HS-27A (cell line): ENCODE measurements at regions not wholly inside any gene's neighbourhood (a gene's known extent, or its start where the extent isn't known, plus 50 kb on each side); places are given as distances from the start of the nearest gene placed in this dataset.
"Not testable (repeated sequence)": the region's sequence is repeated elsewhere in the genome, so short reads cannot be mapped to it uniquely, and the experiment has no call there.

Source experiments
- DNase-seq: peaks from one replicate; pipeline ENCODE4 v3.0.0-alpha.2; 2012; ENCODE audit warnings: low read depth, missing footprints

DNA sequence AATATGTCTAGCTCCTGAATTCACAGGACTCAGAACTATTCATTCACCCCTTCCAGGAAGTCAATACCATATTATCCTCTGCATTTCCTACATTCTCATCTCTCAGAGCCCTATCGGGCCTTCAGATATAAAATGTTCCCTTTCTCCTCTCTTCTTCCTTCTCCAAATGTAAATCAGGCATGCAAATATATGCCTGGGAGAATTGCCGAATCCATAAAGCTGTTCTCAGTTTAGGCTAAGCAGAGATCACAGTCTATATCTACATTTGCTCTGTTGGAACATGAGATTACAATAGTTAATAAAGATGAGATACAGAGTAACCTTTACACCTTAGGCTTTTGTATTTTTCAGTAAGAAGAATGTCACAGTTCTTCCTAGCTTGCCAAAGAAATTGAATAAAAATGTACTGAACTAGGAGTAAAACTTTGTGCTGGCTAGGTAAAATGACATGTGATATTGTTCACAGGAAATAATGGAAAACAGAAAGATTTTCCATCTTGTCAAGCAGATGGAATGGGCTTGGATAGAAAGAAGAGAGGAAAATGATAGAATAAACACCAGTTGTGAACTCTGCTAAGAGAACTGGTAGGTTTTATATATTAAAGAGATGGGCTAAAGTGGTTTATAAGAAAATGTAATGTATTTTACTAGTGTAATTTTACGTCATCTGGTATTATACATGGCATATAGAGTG lies 161.5 kb downstream of the NRIP1 start:
- DNase-seq = no peak

DNA sequence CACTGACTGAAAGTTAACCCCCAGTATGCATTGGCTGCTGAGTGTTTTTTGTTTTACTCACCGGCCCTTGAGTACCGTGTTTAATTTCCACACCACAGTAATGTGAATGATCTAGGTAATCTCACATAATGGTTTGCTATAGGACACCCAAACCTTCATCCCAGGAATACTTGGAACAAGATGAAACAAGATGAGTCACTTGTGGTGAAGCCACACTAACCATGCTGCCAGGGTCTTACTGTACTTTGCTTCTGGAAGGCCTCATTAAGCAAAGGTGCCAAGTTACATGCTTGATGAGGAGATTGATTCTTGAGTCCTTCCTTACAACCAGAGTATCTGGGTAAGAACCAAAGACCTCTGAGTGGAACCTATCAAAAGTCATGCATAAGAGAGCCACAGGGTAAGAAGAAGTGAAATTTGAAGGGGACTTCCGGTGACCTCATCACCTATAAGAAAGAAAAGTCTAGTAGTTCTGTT lies 163.3 kb downstream of the NRIP1 start:
- DNase-seq = peak; percentile 42

DNA sequence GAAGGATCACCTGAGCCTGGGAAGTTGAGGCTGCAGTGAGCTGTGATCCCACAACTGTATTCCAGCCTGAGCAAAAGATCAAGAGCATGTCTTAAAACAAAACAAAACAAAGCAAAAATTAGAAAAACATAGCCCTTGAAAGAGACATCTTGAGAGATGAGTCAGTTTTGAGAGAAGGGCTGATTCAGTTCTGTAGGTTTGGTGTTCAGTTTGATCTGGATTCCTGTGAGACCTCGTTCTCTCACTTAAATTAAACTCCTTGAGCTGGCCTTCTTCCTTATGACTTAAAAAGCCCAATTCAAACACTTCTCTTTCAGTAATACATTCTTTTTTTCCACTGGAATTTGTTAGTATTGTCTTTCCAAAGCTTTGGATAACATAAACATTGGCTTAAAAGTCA lies 164.2 kb downstream of the NRIP1 start:
- DNase-seq = no peak

DNA sequence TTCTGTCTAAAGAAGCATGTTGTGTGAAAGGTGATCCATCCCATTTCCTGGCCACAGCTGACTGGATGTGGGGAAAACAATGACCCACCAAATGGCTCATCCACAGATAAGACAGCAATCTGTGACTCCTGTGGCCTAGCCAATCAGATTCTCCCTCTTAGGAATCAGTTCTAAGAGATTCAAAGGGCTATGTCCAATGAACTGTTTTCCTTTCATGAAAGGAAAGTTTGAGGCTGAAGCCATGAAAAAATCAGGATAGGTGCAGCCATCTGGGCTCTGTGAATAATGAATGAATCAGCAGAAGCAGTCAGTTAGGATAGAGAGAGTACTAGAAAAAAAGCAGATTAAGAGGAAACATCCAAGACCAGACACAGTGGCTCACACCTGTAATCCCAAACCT lies 164.7 kb downstream of the NRIP1 start:
- DNase-seq = no peak

DNA sequence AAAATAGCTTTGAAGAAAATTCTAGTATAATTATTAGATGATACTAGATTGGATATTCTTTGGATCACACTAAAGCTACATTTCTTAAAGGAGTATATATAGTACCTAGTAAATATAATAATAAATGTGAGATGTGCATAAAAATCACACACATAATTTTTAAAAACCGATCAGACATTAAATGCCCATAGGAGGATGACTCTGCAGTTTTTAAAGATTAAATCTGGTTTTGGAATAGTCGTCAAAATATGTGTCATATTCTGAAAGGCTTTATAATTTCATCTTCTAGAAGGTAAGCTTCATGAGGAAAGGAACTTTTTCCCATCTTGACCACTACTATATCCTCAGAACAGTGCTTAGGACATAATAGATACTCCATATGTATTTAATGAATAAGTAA lies 169.0 kb downstream of the NRIP1 start:
- no peak for DNase-seq

DNA sequence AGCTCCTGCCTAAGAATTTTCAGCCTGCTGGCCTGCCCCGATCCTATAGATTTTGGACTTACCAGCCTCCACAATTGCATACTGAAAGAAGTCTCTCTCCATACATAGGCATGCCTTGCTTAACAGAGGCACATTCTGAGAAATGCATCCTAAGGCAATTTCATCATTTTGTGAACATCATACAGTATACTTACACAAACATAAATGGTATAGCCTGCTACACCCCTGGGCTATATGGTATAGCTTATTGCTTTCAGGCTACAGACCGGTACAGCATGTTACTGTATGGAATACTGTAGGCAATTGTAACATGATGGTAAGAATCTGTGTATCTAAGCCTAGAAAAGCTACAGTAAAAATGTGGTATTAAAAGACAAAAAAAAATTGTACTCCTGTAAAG lies 174.7 kb downstream of the NRIP1 start:
- no peak for DNase-seq

DNA sequence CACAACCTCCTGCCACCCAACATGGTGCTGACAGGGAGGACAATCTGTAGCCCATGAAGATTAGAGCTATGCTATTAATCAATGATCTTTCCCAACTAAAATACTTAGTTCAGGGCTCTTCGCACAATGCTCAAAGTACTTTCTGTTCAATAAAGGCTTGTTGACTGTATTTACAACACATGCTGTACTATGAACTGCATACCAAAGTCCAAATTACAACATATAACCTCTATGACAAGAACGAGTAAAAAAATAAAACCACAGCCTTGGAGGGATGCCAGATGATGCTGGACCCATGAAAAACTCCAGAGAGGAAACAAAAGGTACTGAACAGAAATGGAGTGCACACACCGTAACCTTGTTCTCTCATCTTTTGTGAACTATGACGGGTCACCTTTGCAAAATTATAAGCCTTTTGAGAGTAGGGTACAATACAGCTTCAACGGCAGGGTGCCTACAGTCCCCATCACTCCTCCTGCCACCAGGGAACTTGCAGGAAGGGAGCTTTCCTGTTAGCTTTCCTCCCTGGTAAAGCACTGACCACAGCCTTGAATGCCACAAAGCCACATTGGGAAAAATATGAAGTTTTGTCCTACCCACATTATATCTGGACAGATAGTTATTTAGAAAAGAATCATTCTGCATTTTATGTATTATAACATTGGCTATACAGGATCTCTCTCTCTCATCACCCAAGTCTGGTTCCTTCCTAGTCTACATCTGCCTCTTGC lies 175.6 kb downstream of the NRIP1 start:
- DNase-seq = peak; percentile 73

DNA sequence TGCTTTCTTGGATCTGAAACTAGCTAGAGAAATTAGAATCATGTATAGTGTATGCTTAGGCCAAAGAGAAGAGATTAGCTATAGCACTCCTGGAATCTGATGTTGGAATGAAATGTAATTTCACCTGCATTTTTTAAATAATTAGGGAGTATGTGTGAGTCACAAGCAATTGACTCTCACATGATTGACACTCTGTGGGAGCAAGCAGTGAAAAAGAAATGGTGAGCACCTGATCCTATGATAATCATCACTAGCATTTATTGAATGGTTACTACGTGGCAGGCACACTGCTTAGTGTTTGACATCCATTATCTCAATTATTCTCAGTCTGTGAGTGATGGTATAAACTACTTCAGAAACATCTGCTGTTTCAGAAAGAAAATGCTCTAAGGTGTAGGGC lies 176.6 kb downstream of the NRIP1 start:
- no peak for DNase-seq

DNA sequence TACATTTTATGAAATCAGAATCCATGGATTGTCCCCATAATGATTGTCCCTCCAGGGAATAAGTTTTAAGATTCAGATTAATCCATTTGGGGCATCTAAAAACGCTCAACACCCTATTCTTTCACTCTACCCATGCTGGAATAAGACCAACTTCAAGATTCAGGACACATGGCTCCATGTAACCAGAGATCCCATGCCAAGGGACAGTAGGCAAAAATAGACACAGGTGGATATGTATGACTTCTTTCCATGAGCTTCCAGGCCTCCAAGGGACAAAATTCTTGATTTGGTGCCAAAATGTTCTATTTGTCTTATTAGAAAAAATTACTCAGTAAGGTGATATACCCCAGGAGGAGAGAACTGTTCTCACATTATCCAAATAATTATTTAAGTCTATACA lies 178.8 kb downstream of the NRIP1 start:
- no peak for DNase-seq

DNA sequence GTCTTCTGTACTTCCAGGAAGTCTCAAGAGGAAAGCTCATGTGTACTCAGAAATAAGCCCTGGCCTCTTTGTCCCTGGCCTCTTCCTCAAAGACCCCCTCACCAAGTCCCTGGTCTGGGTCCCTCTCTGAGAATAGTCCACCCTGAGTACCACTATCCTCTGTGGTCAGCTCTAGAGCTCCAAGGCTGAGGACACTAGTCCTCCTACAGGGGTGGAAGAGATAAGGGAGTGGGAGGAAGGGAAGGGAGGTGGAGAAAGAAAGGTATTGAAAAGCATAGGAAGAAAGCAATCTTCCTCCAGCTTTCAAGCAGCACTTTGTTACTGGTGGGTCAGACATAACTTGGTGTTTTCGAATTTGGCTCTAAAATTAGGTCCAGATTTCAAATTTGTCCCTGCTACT lies 181.4 kb downstream of the NRIP1 start:
- no peak for DNase-seq

DNA sequence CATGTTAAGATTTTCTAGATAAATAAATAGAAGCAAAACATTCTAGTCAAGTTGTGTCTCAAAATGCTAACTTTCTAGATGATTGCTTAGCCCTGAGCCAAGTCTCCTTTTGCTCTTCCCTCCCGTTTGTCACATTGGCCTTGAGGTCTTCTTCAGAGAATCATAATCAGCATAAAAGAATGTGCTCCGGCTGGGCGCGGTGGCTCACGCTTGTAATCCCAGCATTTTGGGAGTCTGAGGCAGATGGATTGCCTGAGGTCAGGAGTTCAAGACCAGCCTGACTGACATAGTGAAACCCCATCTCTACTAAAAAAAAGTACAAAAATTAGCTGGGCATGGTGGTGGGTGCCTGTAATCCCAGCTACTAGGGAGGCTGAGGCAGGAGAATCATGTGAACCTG lies 182.3 kb downstream of the NRIP1 start:
- DNase-seq = not testable (repeated sequence)

DNA sequence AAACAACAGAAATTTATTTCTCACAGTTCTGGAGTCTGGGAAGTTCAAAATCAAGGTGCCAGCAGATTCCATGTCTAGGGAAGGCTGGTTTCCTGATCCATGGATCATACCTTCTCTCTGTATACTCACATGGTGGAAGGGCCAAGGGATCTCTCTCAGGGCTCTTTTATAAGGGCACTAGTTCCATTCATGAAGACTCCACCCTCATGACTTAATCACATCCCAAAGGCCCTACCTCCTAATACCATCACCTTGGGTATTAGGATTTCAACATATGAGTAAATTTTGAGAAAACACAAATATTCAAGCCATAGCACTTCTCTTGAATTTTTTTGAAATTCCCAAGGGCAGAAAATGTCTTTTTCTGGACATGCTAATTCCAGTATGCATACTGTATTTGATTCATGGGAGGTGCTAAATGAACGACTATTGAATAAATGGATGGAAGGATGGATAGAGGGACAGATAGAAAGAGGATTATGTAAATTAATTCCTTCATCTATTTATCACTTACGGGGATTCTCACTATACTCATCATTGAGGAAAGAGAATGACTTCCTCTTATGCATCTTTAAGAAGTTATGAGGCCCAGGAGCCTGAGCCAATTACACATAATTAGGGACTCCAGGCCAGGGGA lies 182.8 kb downstream of the NRIP1 start:
- no peak for DNase-seq

DNA sequence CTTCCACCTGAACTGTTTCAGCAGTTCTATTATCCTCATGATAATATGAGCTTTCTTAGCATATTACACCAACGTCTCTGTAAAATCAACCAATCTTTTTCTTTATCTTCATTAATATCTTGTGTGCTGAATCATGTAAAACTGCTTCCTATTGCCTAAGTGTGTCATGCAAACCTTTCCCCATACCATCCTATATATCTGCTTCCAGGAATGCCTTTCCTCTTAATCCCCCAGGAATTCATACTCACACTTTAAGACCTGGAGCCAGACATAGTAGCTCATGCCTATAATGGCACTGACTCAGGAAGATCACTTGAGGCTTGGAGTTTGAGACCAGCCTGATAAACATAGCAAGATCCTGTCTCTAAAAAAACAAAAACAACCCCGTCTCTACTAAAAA lies 183.9 kb downstream of the NRIP1 start:
- DNase-seq = peak; percentile 64

DNA sequence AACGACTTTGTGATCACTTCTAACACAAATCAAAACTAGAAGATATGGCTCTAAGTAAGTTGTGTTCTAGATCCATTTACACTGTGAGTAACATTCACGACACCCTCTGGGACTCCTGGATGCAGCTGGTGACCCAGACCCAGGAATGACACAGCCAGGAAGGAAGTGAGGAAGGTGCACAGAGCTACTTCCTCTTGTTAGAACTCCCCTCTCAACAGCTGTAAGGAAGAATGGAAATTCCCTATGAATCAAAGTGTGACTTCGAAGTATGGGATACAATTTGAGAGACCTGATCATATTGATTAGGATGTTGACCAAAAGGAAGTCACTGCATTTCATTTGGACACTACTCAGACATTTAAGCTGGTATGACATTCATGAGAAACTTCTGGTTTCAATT lies 185.3 kb downstream of the NRIP1 start:
- DNase-seq = no peak

DNA sequence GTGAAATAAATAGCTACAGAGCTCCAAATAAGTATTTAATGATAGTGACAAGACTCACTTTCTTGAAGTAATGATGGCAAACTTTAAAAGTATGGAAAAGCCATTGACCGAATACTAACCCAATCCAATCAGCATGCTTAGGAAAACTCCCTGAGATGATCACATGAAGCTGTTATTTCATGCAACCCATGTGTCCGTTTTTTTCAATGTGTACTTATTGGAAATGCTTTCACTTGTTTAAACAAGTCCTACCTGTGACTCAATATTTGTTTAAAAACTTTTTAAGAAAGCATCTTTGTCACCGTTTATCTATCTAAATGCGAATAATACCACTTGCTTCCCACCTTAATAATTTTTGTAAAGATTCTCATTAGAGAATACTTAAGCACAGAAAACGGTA lies 185.8 kb downstream of the NRIP1 start:
- DNase-seq = no peak

DNA sequence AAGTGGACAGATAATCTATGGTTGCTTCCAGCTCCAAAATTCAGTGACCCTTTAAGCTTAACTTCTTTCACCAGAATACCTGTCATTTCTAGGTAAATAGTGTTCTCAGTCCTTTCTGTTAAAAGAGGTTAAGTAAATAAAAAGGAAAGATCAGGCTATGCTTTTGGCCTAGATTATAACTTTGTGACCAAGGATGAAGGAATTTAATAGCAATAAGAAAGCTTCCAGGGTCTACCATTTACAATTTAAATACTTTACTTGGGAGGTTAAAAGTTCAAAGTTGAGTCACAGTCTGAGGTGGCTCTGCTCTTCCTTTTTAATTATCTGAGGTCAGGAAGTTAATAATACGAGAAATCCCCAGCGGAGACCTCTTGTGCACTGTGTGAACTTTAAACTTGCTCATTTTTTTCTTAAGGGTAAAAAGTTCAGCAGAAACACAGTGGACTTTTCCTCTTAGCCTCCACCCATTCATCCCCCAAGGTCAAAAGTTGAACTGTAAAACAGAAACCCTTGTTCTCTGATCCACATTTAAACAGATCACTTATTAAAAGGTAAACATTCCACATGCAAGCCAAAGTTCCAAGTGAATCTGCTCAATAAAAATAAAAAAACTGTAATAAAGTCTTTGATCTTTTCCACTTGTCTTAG lies 187.1 kb downstream of the NRIP1 start:
- DNase-seq = no peak

DNA sequence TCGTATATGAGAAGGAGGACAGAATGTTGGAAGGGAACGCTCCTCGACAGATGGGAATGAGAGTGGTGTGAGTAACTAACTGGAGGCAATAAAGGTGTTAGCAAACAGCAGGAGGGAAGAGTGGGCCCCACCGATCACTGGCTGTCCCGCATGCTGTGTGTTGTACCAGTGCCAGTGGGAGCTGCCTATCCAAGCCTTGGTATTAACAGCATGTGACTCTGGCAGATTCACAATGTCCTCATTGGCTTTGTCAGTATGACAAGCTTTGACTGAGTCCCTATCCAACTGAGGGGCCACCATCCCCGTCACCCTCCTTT lies 188.3 kb downstream of the NRIP1 start:
- DNase-seq = no peak

DNA sequence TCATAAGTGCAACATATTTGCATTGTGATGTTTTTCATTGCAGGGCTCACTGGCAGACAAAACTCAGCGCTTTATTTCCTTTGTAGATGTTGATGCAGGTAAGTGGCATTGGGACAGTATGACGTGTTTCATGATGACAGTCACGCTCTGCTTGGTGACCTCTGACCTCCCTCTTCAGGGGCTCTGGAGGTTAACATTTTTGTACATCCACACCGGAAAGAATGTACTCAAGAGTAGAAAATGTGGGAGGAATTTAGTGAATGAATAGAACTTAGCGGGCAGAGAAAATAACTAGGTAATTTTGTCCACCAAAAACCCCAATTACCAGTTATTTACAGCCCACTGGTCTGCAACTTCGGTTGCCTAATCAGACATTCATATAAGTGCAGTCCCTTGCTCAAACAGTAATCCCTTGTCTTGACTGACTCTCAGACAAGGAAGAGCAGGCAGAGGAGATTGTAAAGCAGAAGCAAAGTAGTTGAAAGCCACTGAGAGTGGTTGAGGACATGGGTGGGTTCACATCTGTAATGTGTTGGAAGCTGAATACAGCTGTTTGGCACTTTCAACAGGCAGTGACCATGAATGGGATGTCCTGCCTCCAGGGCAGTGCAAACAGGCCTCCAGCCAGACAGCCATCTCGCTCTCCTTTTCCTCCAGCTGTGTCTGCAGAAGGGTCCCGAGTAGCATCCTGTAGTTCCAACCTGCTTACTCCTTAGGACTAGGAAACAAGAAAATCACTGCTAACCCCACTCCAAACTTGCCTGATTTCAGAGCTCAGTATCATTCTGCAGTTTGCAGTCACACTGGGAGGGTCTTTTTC lies 188.9 kb downstream of the NRIP1 start:
- DNase-seq = no peak

DNA sequence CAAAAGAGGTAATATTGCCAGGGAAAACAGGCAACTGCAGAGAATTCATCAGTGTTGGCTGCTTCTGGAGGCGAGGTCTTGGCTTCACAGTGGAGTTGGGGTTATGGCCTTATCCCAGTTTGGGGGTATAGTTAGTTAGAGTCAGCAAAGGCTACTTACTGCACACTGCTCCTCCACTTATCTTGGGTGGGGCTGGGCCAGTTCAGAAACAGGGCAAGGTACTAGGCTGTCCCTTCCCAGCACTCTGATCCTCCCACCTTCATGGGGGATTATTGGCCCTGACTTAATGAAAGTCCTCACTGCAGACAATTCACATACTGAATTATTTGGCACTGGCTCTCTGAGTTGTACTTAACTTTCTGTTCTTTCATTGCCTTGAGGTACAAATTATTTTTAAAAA lies 189.6 kb downstream of the NRIP1 start:
- no peak for DNase-seq

DNA sequence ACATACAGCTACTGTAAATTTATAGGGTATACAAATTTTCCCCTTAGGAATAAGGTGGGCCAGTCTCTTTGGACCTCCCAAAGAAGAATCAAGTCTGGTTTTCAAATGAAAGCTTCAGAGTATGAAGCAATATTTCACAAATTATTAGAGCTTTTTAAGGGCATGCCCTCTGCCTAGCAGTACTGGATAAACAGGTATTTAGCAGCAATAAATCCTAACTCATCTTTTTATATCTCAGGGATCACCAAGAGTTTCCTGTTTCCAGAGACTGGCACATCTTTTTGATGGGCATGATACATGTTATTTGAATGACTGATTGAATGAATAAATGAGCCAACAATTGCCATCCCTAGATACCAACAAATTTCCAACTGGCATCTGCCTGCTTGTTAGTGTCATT lies 190.4 kb downstream of the NRIP1 start:
- no peak for DNase-seq

DNA sequence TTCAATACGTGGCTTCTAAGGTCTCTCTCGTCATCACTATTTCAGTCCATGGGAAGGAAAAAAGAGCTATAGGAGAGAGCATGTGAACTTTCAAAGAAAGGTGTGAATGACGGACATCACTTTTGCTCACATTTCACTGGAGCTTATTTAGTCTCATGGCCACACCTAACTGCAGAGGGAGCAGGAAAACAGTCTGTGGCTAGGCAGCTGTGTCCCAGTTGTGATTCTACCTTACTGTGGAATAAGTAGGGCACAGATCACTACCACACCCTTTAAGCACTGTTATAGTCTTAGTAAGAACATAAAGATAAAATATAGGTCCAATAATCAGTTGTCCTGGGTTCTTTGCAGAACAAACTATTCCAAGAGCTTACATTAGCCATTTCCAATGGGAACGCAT lies 192.9 kb downstream of the NRIP1 start:
- DNase-seq = no peak

DNA sequence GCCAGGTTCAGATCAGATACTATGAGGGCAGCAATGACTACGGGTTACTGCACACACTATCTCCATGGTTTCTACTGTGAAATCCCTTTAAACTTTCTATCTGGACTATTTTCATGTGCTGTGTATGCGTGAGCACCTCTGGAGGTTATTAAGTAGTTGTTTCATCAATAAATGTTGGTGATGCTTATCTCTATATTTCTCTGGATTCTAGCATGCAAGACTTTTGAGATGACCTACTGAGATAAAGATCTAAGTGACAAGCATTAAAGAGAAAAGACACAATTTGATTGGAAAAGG lies 194.0 kb downstream of the NRIP1 start:
- no peak for DNase-seq
